IMR-90 (cell line): ENCODE measurements at regions not wholly inside any gene's neighbourhood (a gene's known extent, or its start where the extent isn't known, plus 50 kb on each side); places are given as distances from the start of the nearest gene placed in this dataset.

Experiments
- ATAC-seq: fragments of 200-7000 bp; cut with Tn5 transposase; 2 replicates; pipeline ENCODE4 v1.9.1; 2020; ENCODE audit warnings: low read depth, mild to moderate bottlenecking, moderate library complexity
- BruUV-seq: library from RNA; stranded (reverse); fragments of 400-500 nt; replicated peaks from 2 replicates; lab custom pipeline; 2021; lab: Mats Ljungman, UMichigan
- CTCF ChIA-PET: fragments of 300-600 bp; formaldehyde crosslinking; extraction: SDS; loops from one replicate; lab custom pipeline; 2021; ENCODE audit warnings: antibody characterized with exemption; lab: Yijun Ruan, JAX
- POLR2A ChIA-PET: fragments of 300-600 bp; sonication (Branson Sonifier 250); formaldehyde crosslinking; loops from one replicate; lab custom pipeline; 2022; ENCODE audit warnings: antibody characterized with exemption; ENCODE audit not compliant: unreplicated experiment; lab: Charles Lee
- DNase-seq: peaks from one replicate; pipeline ENCODE4 v3.0.0; 2013
- H2AFZ ChIP-seq: replicated peaks from 2 replicates; pipeline ENCODE3; 2013; ENCODE audit warnings: low read length, mild to moderate bottlenecking; ENCODE audit not compliant: poor library complexity
- H2AK5ac ChIP-seq: 2 replicates; pipeline ENCODE4 v1.6.1; 2013; ENCODE audit warnings: low read depth, low read length, inconsistent platforms
- H2AK9ac ChIP-seq: replicated peaks from 2 replicates; pipeline ENCODE3; 2013; ENCODE audit warnings: mild to moderate bottlenecking, low read depth, low read length, moderate library complexity; ENCODE audit not compliant: poor library complexity
- H2BK120ac ChIP-seq: 2 replicates; pipeline ENCODE4 v1.6.1; 2013; ENCODE audit warnings: low read depth, low read length, inconsistent platforms
- H2BK15ac ChIP-seq: 3 replicates; pipeline ENCODE4 v1.6.1; 2013; ENCODE audit warnings: low read depth, low read length, inconsistent platforms
- H2BK20ac ChIP-seq: 2 replicates; pipeline ENCODE4 v1.6.1; 2013; ENCODE audit warnings: low read depth, mild to moderate bottlenecking, inconsistent platforms, low read length, moderate library complexity
- H2BK5ac ChIP-seq: 2 replicates; pipeline ENCODE4 v1.6.1; 2013; ENCODE audit warnings: mild to moderate bottlenecking, low read depth, low read length, inconsistent platforms; ENCODE audit not compliant: poor library complexity, severe bottlenecking
- H3K14ac ChIP-seq: replicated peaks from 2 replicates; pipeline ENCODE4 v1.6.1; 2013; ENCODE audit warnings: low read depth, low read length, inconsistent platforms
- H3K18ac ChIP-seq: 2 replicates; pipeline ENCODE4 v1.6.1; 2013; ENCODE audit warnings: low read depth, low read length, control low read depth
- H3K23ac ChIP-seq: 2 replicates; pipeline ENCODE4 v1.6.1; 2013; ENCODE audit warnings: low read depth, low read length, inconsistent platforms
- H3K27ac ChIP-seq: 2 replicates; pipeline ENCODE4 v1.5.1; 2013; ENCODE audit warnings: mild to moderate bottlenecking, control low read depth, low read length; ENCODE audit not compliant: insufficient read depth
- H3K27me3 ChIP-seq: 2 replicates; pipeline ENCODE4 v1.6.1; 2013; ENCODE audit warnings: low read length; ENCODE audit not compliant: control insufficient read depth, insufficient read depth
- H3K36me3 ChIP-seq: 2 replicates; pipeline ENCODE4 v1.6.1; 2013; ENCODE audit warnings: low read length, mixed read lengths; ENCODE audit not compliant: control insufficient read depth, insufficient read depth
- H3K4ac ChIP-seq: 2 replicates; pipeline ENCODE4 v1.6.1; 2013; ENCODE audit warnings: low read depth, low read length, inconsistent platforms
- H3K4me1 ChIP-seq: 2 replicates; pipeline ENCODE4 v1.6.1; 2013; ENCODE audit warnings: low read length, mixed read lengths; ENCODE audit not compliant: control insufficient read depth, insufficient read depth
- H3K4me2 ChIP-seq: 2 replicates; pipeline ENCODE4 v1.6.1; 2013; ENCODE audit warnings: low read depth, mild to moderate bottlenecking, control low read depth, low read length, moderate library complexity
- H3K4me3 ChIP-seq: 2 replicates; pipeline ENCODE4 v1.5.1; 2013; ENCODE audit warnings: low read depth, mild to moderate bottlenecking, control low read depth, low read length, moderate library complexity; ENCODE audit not compliant: insufficient read depth
- H3K56ac ChIP-seq: 2 replicates; pipeline ENCODE4 v1.6.1; 2013; ENCODE audit warnings: low read length, inconsistent platforms; ENCODE audit not compliant: insufficient read depth; ENCODE audit errors: extremely low read depth
- H3K79me1 ChIP-seq, 2 experiments: 2 replicates each; pipeline ENCODE4 v1.6.1; 2013; ENCODE audit warnings: low read length in 2 of 2, inconsistent platforms in 1 of 2, low read depth in 1 of 2
- H3K9ac ChIP-seq: 2 replicates; pipeline ENCODE4 v1.6.1; 2013; ENCODE audit warnings: low read depth, low read length, control low read depth
- H3K9me1 ChIP-seq: 2 replicates; pipeline ENCODE4 v1.6.1; 2013; ENCODE audit warnings: low read length, inconsistent platforms; ENCODE audit not compliant: insufficient read depth
- H3K9me3 ChIP-seq: 2 replicates; pipeline ENCODE4 v1.6.1; 2013; ENCODE audit warnings: low read length; ENCODE audit not compliant: control insufficient read depth, insufficient read depth
- H4K20me1 ChIP-seq: 2 replicates; pipeline ENCODE4 v1.6.1; 2013; ENCODE audit warnings: low read length, inconsistent platforms; ENCODE audit not compliant: insufficient read depth
- H4K5ac ChIP-seq: 2 replicates; pipeline ENCODE4 v1.6.1; 2013; ENCODE audit warnings: mild to moderate bottlenecking, low read depth, low read length, control low read depth
- H4K8ac ChIP-seq, 2 experiments: 2 replicates each; pipeline ENCODE4 v1.6.1; 2013; ENCODE audit warnings: low read depth in 2 of 2, low read length in 2 of 2, control low read depth in 1 of 2, inconsistent platforms in 1 of 2
- H4K91ac ChIP-seq: 2 replicates; pipeline ENCODE4 v1.6.1; 2013; ENCODE audit warnings: low read depth, low read length, inconsistent platforms; ENCODE audit not compliant: insufficient read depth
- BHLHE40 ChIP-seq: fragments of 150-350 bp; IDR thresholded peaks from 2 replicates; pipeline ENCODE4 v1.6.1; 2016; ENCODE audit warnings: mild to moderate bottlenecking, low read depth, low read length
- CEBPB ChIP-seq: IDR thresholded peaks from 2 replicates; pipeline ENCODE4 v1.6.1; 2012; ENCODE audit warnings: low read depth, low read length, improper control_type of control experiment
- CHD1 ChIP-seq: IDR thresholded peaks from 2 replicates; pipeline ENCODE4 v1.6.1; 2012; ENCODE audit warnings: low read depth, low read length, improper control_type of control experiment
- CTCF ChIP-seq: conservative IDR thresholded peaks from 2 replicates; pipeline ENCODE4 v1.5.1; 2012; ENCODE audit warnings: mild to moderate bottlenecking, low read depth, low read length, improper control_type of control experiment
- ELK1 ChIP-seq: fragments of 150-350 bp; IDR thresholded peaks from 2 replicates; pipeline ENCODE4 v1.6.1; 2016; ENCODE audit warnings: low read depth, mild to moderate bottlenecking, low read length, moderate library complexity, borderline replicate concordance
- FOS ChIP-seq: fragments of 150-350 bp; IDR thresholded peaks from 2 replicates; pipeline ENCODE4 v1.6.1; 2016; ENCODE audit warnings: low read depth, low read length
- MAFK ChIP-seq: IDR thresholded peaks from 2 replicates; pipeline ENCODE4 v1.6.1; 2012; ENCODE audit warnings: low read depth, low read length, improper control_type of control experiment
- MXI1 ChIP-seq: IDR thresholded peaks from 2 replicates; pipeline ENCODE4 v1.6.1; 2012; ENCODE audit warnings: low read depth, mild to moderate bottlenecking, low read length, moderate library complexity, borderline replicate concordance
- NFE2L2 ChIP-seq: fragments of 150-350 bp; IDR thresholded peaks from 2 replicates; pipeline ENCODE4 v1.6.1; 2016; ENCODE audit warnings: low read depth, mild to moderate bottlenecking, low read length
- POLR2A ChIP-seq: IDR thresholded peaks from 2 replicates; pipeline ENCODE4 v1.6.1; 2012; ENCODE audit warnings: mild to moderate bottlenecking, low read depth, low read length
- RAD21 ChIP-seq: IDR thresholded peaks from 2 replicates; pipeline ENCODE4 v1.6.1; 2012; ENCODE audit warnings: low read length, improper control_type of control experiment
- RCOR1 ChIP-seq: IDR thresholded peaks from 2 replicates; pipeline ENCODE4 v1.6.1; 2012; ENCODE audit warnings: mild to moderate bottlenecking, low read length, improper control_type of control experiment; ENCODE audit not compliant: insufficient replicate concordance
- RFX5 ChIP-seq: IDR thresholded peaks from 2 replicates; pipeline ENCODE4 v1.8.0; 2012; ENCODE audit warnings: low read depth, mild to moderate bottlenecking, low read length, moderate library complexity
- SMC3 ChIP-seq: fragments of 150-350 bp; IDR thresholded peaks from 2 replicates; pipeline ENCODE4 v1.6.1; 2016; ENCODE audit warnings: low read depth, mild to moderate bottlenecking, antibody characterized with exemption, low read length, moderate library complexity
- USF2 ChIP-seq: fragments of 150-350 bp; IDR thresholded peaks from 2 replicates; pipeline ENCODE4 v1.6.1; 2017; ENCODE audit warnings: mild to moderate bottlenecking, antibody characterized with exemption, low read length, low read depth
- WGBS, 2 experiments: methylation state at CpG; one replicate each; pipeline versions ENCODE4 v1.1.5 to v1.1.7; 2013; ENCODE audit warnings: missing lambda C conversion rate in 2 of 2; ENCODE audit not compliant: insufficient read length in 1 of 2; ENCODE audit errors: extremely low coverage in 2 of 2; 5-methylcytosine and 5-hydroxymethylcytosine counted together
- dilution Hi-C: fragments of 300-500 bp; cut with HindIII; formaldehyde crosslinking; loops from one replicate; pipeline ENCODE4 v1.14.3; 2018; ENCODE audit warnings: low sequenced_read_pairs; ENCODE audit not compliant: unreplicated experiment
- in situ Hi-C: fragments of 300-500 bp; cut with MboI; formaldehyde crosslinking; loops from 3 replicates; pipeline ENCODE4 v1.14.3; 2019; ENCODE audit warnings: low sequenced_read_pairs, inconsistent platforms, mixed read lengths
- intact Hi-C: fragments of 100-400 bp; cut with micrococcal nuclease; formaldehyde crosslinking; loops from 2 replicates; pipeline ENCODE4 v1.10.0; 2022

GRCh38 chr12:53808023-53808705 is 56.4 kb upstream of the CISTR start:
- POLR2A ChIA-PET: no interaction called here
- CTCF ChIA-PET: no interaction called here
- dilution Hi-C loops: no loop called here
- Histone ChIP-seq H2BK20ac (no peak overlapping the region; the same call in 1 of the 2 replicates), H2BK120ac (no peak overlapping the region), H3K4me2 (no peak overlapping the region), H3K4me3 (no peak overlapping the region), H3K14ac (no peak overlapping the region), H3K4me1 (peaks cover 7% of the 10 kb centered on the region), H3K23ac (no peak overlapping the region), H3K56ac (no peak overlapping the region), H2AK5ac (no peak overlapping the region; the same call in 1 of the 2 replicates), H4K91ac (no peak overlapping the region), H3K9me1 (0 out of 2 replicates have a peak, but pooled peaks cover 4% of the 10 kb centered on the region), H3K36me3 (no peaks in the 10 kb centered on the region), H4K20me1 (no peaks in the 10 kb centered on the region), H2BK15ac (no peak overlapping the region), H3K79me1 (no peaks in the 10 kb centered on the region), H3K18ac (no peak overlapping the region), H3K9me3 (no peaks in the 10 kb centered on the region), H3K9ac (no peak overlapping the region), H2BK5ac (no peak overlapping the region), H3K27me3 (peaks cover 45% of the 10 kb centered on the region), H2AK9ac (no peak overlapping the region), H4K8ac (no peak overlapping the region), H4K5ac (no peak overlapping the region), H3K4ac (no peak overlapping the region), H2AFZ (no peak overlapping the region), H3K27ac (no peak overlapping the region)
- DNase-seq: no peak
- TF ChIP-seq ELK1 (no peak), BHLHE40 (no peak), MAFK (no peak), NFE2L2 (no peak), POLR2A (no peak), CHD1 (no peak), RCOR1 (no peak), RFX5 (no peak), CTCF (no peak), USF2 (no peak), CEBPB (no peak), MXI1 (no peak), RAD21 (no peak), SMC3 (no peak), FOS (no peak)
- no peak for ATAC-seq
- WGBS, 2 experiments: no CpG with 5 or more reads among the region's 5 CpGs
- in situ Hi-C loops: no loop called here
- intact Hi-C loops: no loop called here
- no TSS peak for BruUV-seq
